Stimulated activated CD8-positive, alpha-beta memory T cell treated with anti-CD3 and anti-CD28 coated beads, Interleukin-4, amount 100 ng/mL, for 1 hour (primary cell): ENCODE measurements at regions not wholly inside any gene's neighbourhood (a gene's known extent, or its start where the extent isn't known, plus 50 kb on each side); places are given as distances from the start of the nearest gene placed in this dataset.
"Not testable (repeated sequence)": the region's sequence is repeated elsewhere in the genome, so short reads cannot be mapped to it uniquely, and the experiment has no call there.

Source experiments
- DNase-seq, 2 donors: peaks; one replicate each; pipeline ENCODE4 v3.0.0-alpha.2; 2020; ENCODE audit warnings: low read depth in 2 of 2, low spot score in 1 of 2

DNA sequence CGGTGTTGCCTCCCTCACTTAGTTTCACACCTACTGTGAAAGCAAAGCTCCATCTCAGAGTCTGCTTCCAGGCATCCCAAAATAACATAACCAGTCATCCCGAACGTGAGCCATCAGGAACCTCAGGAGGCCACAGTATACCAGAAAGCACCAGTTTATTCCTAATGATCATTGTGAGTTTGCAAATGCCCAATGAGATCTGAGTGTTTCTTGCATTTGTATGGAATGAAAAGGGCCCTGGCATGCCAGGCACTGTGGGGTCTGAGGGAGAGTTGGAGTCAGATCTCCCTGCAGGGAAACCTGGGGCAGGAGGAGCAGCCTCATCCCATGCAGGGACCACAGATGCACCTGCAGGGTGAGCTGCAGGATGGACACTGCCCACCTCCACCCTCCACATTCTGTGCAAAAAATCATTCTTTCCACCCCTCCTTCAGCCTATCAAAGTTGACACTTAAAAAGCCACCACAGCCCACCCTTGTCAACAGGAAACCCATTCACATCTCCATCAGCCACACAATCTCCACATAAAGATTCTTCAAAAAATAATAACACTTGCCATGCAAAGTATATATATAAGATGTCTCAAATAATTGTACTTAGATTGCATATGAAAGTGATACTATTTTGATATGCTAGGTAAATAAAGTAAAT lies 112.3 kb downstream of the GGTLC2 start:
- DNase-seq: not testable (repeated sequence)

GRCh38 chr22:22758101-22758807 lies 113.8 kb downstream of the GGTLC2 start:
- DNase-seq: not testable (repeated sequence)

DNA sequence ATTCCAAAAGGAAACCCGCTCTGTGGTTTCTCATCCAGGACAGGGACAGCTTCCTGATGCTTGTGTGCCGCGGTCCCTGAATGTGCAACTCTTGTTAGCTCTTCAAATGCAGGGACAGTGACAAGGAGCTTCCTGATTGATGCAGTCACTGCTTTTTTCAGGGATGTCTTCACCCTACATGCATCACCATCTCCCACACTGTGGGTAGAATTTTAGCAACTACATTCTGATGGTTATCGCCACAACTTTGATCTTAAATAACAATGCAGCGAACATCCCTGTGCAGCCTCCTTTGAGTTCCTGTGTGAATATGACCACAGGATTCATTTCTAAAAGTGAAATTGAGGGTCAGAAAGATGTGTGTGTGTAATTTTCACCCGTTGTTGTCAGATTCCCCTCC lies 115.0 kb downstream of the GGTLC2 start:
- DNase-seq: no peak

DNA sequence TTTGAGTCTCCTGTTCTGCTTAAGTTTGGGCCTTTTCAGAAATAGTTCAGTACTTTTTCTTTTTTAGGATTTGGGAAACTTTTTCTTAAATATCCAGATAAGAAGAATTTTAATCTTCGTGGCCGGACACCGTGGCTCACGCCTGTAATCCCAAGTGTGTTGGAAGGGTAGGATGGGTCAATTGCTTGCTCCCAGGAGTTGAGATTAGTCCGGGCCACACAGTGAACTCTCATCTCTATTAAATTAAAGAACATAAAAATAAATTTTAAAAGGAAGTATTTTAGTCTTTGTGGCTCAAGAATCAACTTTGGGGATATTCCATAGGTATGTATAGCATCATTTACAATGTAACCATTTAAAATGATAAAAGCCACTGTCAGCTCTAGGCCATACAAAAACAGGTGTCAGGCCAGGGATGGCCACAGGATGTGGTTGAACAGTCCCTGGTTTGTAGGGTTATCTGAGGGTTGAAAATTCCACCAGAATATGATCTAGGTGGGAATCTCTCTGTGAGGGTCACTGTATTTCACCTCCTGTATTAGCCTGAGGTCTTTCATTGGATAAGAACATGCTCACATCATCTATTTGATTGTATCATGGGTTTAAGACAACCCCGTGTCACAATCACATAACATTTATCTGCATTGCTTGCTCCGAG lies 115.6 kb downstream of the GGTLC2 start:
- no peak for DNase-seq

DNA sequence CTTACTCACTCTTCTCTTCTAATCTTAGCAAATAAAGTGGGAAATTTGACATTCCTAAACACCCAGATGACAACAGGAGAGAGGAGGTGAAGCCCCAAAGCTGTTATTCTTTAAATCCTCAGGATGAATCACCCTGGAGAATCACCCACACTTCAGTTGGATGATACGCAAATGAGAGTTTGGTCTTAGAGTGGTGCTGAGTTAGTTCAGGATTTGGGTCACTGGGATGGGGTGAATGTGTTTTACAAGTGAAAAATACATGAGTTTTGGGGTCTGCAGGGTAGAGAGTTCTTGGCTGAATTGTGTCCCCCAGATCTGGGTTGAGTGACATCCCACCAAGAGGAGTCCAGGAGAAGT lies 117.2 kb downstream of the GGTLC2 start:
- no peak for DNase-seq

- no peak for DNase-seq
Measured at GRCh38 chr22:22761963-22762772, 117.8 kb downstream of the GGTLC2 start.

- no peak for DNase-seq
Measured at GRCh38 chr22:22763512-22763911, 119.1 kb downstream of the GGTLC2 start.

GRCh38 chr22:22764085-22764484 lies 119.7 kb downstream of the GGTLC2 start:
- no peak for DNase-seq

DNA sequence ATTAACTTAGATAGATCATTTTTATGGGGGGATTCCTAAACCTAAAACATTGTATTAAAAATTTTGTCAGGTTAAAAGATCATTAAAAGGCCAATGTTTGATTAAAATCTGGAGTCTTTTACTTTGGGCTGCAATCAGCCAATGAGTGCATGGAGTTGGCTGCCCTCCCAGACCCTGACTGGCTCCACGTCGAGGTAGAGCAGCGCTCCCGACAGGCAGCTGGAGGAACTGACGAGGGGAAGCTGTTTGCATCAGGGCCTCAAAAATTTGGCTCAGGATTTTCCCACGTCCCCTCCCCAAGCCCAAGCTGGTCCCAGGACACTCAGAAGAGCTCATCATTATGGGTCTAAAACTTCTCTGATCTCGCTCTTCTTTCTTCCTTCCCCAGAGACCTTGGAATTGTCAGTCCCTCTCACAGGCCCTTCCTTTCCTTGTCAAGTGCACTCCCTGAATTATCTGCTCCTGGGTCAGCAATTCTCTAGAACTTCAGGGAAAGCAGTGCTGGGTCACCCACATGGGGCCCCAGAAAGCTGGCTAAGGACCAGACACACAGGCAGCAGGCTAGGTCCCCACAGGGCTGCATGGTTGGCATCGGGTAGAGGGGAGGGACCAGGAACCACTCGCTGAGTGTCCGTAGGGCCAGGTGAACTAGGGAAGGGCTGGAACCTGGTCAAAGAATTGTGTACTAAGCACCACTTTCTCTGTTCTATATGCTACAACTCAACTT lies 119.6 kb upstream of the IGLL5 start:
- DNase-seq: no peak

DNA sequence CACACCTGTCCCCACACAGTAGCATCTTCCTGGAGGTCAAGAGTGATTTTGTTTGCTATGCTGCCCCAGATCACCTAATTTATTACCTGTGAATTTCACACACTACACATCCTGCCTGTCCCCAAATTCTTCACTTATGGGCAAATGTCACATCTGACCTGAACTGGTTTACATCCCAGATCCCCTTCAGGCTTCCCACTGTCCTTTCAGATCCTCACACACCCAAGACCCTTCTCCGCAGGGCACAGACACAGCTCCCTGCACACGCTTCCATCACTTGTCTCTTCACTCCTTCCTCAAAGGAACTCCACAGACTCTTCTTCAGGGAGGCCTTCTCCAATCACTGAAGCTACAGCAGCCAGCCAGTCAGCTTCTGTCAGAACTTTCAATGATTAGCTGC lies 118.7 kb upstream of the IGLL5 start:
- DNase-seq: no peak

- DNase-seq: no peak
Measured at GRCh38 chr22:22769434-22770279, 118.0 kb upstream of the IGLL5 start.

GRCh38 chr22:22770280-22770871 lies 117.2 kb upstream of the IGLL5 start:
- DNase-seq: no peak

- DNase-seq: no peak
Measured at GRCh38 chr22:22770881-22771280, 116.7 kb upstream of the IGLL5 start.

GRCh38 chr22:22771696-22772377 lies 115.8 kb upstream of the IGLL5 start:
- DNase-seq: no peak

DNA sequence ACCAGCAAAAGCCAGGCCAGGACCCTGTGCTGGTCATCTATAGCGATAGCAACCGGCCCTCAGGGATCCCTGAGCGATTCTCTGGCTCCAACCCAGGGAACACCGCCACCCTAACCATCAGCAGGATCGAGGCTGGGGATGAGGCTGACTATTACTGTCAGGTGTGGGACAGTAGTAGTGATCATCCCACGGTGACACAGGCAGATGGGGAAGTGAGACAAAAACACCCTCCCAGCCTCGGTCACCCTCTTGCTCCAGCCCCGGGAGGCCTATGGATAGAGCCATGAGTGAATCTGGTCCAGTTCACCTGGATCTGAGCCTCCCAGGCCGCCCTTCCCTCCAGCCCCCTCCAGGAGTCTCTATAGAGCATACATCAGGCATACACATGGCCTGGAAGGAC lies 115.2 kb upstream of the IGLL5 start:
- DNase-seq: no peak

- DNase-seq: no peak
Measured at GRCh38 chr22:22772883-22773282, 114.7 kb upstream of the IGLL5 start.

GRCh38 chr22:22773427-22773826 lies 114.2 kb upstream of the IGLL5 start:
- no peak for DNase-seq

GRCh38 chr22:22773979-22774604 lies 113.5 kb upstream of the IGLL5 start:
- no peak for DNase-seq

DNA sequence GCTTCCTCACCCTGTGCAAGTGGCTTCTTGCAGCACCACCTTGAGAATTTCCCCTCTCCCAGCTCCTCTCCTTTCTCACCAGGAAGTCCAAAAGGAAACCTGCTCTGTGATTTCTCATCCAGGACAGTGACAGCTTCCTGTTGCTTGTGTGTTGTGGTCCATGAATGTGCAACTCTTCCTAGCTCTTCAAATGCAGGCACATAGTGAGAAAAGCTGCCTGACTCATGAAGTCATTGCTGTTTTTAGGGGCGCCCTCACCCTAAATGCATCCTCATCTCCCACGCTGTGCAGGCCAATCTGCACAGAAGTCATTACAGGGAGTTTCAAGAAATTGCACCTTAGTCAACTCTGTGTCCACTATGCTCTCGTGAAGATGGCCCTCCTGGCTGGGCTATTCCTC lies 112.9 kb upstream of the IGLL5 start:
- DNase-seq: not testable (repeated sequence)
